NCI-H2171 treated with DMSO at 0.1 percent for 48 hours (cell line): ENCODE measurements at regions not wholly inside any gene's neighbourhood (a gene's known extent, or its start where the extent isn't known, plus 50 kb on each side); places are given as distances from the start of the nearest gene placed in this dataset.
"Not testable (repeated sequence)": the region's sequence is repeated elsewhere in the genome, so short reads cannot be mapped to it uniquely, and the experiment has no call there.

Experiments
- DNase-seq: peaks from one replicate; lab custom pipeline; 2025; lab: John Stamatoyannopoulos, UW

DNA sequence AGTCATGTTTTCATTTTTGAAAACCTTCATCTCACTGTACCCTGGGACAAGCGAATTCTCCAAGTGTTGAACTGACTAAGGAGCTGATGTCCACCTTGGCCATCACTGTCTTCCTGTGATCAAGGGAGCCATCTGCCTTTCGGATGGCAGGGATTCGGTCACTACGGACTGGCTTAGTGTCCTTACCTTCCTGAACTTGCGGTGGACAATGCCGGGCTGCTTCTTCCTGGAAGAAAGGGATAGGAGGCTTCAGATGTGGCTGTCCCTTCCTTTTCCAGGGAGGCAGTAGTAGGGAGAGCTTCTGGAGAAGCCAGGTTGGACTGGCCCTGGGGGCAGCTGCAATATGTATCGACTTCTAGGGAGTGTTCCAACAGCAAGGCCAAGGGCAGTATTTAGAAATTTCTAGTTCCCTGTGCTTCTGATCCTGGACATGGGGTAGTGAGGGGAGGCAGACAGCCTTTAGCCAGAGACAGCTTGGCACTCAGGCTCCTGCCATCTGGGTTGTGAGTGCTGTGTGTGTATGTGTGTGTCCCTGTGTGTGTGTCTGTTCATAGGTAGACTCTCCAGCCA lies 114.6 kb downstream of the IER5 start:
- DNase-seq = no peak

DNA sequence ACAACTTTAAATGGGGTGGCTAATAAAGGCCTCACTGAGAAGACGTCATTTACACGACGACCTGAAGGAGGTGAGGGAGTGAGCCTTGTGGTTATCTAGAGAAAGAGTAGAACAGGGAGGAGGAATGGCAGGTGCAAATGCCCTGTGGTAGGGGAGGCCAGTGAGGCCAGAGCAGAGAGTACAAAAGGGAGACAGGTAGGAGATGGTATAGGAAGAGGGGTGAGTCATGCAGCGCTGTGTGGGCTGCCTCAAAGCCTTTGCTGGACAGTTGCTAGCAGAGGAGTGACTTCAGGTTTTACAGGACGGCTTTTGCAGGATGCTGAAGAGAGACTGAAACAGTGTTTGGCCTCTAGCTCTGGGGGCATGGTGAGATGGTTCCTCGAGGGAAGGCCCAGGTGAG lies 116.0 kb downstream of the IER5 start:
- no peak for DNase-seq

DNA sequence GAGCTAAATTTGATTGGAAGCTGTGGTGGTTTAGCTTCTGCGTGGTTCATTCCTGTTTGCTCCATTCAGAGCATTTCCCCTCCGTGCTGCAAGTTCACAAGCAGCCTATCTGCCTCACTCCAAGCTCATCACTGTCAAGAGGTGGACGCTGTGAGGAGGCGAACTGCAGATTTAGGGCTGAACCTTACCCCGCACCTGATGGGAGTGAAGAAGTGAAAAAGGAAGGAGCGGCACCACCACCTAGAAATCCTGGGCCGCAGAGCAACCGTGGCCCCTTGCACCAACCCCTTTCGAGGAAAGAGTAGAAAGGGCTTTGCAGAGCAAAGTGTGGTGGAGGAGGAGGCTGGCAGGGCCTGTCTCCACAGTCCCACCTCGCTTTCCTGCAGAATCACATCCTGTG lies 117.4 kb downstream of the IER5 start:
- DNase-seq = no peak

DNA sequence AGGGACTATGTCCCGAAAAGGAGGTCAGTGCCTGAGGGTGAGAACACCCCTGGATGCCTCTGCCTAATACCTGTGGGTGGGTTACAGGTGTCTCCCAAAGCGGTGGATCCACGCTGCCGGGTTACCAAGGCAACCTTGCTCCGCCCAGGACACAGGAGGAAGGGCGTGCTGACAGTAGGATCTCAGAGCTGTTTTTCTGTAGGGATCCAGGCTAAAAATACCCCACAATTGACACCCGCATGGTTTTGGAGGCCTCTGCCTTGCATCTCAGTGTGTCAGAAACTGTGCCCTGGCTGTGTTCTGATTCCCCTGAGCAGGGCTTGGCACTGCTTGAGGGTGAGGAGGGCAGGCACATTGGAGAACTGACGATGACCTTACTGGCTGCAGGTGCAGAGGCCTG lies 118.0 kb downstream of the IER5 start:
- DNase-seq = no peak

DNA sequence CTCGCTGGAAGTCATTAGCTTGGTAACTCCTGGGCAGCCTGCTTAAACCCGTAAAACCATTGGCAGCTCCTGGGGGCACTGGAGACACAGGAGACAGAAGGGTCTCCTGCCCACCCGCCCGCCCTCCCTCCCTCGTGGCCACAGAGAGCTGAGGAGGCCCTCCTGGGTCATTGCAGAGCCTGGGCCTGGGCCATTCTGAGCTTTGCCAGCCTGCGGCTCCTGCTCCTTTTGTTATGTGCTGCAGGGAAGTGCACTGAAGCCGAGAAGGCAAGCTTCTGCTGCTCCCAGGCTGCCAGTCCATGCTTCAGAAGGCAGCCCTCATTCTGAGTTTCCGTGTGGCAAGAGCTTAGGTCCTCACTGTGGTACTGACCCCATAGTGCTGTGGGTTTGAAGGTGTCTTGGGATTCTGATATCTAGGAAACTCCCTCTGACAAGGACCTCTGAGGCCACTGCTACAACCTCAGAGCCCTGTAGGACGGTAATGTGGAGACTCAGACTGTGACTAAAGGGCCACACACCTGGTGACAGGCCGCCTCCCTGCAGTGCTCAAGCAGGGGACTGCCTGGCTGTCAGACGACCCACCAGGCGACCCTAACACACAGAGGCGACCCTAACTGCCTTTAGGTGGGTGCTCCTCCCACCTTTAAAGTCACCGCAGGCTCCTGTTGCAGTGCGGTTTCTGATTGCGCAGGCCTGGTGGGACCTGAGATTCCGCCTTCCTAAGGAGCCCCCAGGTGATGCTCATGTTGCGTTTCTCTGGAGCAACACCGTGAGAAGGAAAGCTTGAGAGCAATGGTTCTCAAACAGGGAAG lies 118.7 kb downstream of the IER5 start:
- DNase-seq = no peak

DNA sequence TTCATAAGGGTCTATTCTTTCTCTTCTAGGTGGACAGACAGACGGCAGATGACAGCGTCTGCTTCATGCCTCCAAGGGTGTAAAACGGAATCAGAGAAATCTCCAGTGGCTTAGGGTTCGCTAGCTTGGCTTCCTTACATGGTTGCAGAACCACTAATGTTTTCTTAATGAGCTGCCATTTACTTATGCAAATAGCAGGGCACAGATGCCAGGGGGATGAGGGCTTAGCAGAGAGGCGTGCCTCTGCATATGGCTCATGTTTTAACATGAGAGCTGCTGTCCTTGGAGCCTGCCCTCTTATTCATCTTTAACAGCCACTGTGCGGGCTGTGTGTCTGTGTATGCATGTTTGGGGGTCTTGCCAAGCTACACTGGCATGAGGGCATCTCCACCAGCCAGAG lies 119.6 kb downstream of the IER5 start:
- peak; percentile 66 for DNase-seq

DNA sequence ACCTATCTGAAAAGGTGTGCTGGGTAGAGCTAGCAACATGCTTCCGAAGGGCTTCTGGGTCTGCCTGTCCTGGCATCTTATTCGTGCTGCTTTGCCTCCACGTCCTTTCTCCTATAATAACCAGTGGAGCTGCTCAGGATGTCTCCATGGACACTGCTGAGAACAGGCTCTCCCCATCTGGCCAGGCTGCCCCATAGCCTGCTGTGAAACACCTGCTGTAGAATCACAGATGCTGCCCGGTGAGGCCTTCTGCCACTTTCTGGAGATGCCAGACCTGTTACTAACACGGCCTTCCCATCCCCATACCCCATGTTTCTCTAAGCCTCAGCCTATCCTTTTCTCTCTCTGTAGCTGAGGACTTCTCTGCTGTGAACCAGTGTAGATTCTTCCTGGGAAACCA lies 120.5 kb downstream of the IER5 start:
- peak; percentile 71 for DNase-seq

DNA sequence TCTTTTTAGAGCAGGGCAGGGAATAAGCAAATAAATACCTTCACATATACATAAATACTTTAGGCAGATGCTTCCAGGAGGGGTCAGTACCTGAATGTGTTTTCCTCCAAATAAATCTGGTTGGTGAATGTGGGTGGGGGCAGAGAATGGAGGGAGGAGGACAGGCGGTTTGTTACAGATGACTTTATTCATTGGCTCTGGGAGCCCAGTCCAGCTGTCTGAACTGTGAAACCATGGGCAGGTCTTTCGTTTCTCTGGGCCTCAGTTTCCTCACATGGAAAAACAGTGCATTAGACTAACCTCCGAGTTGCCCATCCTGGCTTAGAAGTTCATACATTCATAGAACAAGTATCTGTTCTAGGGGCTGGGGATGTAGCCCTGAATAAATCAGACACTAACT lies 124.6 kb downstream of the IER5 start:
- no peak for DNase-seq

DNA sequence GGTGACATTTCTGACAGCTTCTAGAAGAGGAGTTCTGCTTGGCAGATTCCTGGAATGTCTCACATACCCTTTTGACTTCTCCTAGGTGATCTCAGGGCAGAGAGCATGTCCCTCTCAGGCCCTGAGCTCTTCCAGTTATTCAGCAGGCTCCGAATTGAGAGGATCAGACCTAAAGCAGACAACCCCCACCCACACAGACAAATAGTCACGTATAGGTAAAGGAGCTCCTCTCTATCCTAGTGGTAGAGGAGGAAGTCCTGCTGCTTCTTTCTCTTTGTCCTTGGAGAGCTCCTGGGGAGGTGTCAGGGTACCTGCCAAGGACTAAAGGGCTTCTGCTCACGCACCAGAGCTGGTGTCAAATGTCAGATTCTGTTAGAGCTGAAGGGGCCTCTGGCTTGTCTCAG lies 128.1 kb downstream of the IER5 start:
- no peak for DNase-seq

DNA sequence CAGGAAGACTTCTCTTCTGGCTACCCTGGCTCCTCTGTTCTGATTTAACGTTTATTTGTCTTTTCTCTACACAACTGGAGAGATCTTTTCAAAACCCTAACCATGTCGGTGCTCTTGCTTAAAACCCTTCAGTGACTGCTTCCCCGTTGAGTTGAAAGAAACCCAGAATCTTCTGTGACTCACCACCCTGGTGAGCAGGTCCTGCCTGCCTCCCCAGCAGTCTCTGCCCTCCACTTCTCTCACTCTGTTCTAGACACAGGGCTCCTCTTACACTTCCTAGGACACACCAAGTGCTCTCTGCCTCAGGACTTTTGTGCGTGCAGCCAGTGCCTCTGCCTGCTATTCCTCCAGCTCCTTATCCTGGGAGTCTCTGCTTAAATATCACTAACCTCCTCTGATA lies 131.4 kb downstream of the IER5 start:
- DNase-seq = no peak

DNA sequence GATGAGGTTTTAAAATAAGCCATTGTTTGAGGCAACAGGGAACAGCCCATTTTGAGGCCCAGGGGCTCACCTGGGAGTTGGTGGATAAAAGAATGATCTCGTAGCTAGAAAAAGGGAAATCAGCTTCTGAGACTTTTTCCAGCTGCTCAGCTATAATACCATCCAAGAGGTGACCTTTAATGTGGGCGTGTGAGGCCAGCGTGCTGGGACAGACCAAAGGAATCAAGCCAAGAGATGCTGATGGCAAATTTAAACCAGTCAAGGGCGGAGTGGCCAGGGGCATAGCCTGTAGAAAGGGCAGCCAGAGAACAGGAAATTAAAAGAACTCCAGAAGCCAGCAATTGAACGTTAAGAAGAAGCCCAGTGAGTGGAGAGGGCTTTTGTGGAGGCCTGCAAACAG lies 132.6 kb downstream of the IER5 start:
- DNase-seq = no peak

DNA sequence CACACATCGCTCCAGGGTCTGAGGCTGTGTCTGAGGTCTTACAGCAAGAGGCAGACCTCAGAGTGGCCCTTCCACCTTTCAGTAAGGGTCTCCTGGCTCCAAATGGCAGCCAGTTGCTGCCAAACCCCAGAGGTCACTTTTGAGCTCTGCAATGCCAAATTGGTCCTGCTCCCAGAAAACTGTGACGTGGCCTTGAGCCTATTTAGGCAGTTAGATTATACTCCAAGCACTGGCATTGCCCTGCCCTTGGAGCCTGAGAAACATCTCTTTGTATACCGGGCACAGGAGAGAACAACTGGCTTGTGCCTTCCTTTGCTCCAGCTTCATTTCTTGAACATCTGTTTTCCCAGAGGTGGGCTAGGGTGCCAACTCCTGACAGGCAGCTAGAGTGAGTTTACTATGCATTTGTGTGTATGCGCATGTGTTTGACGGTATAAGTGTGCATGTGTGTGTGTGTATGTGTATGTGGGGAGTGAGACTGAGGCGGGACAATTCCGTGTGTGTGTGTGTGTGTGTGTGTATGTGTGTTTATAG lies 134.5 kb downstream of the IER5 start:
- DNase-seq = no peak

DNA sequence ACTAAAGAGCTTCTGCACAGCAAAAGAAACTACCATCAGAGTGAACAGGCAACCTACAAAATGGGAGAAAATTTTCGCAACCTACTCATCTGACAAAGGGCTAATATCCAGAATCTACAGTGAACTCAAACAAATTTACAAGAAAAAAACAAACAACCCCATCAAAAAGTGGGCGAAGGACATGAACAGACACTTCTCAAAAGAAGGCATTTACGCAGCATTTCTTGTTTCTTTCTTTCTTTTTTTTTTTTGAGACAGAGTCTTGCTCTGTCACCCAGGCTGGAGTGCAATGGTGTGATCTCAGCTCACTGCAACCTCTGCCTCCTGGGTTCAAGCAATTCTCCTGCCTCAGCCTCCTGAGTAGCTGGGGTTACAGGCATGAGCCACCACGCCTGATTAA lies 138.2 kb downstream of the IER5 start:
- DNase-seq = not testable (repeated sequence)

DNA sequence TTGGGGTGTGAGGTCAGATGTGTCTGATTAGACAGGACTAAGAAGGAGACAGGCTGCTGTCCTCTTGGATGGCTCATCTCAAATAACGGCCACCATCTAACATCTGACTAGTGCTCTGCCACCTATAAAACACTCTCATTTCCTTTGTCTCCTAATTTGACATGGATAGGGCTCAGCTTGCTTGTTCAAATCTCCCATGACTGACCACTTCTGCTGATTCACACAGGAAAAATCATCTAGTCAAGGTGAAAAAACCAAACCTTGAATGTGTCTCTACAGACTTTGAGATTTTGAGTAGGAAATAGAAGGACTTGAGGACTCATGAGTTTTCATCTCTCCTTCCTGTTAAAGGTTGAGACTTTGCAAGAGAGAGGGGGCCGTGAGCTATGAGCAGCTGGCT lies 150.6 kb downstream of the IER5 start:
- no peak for DNase-seq

DNA sequence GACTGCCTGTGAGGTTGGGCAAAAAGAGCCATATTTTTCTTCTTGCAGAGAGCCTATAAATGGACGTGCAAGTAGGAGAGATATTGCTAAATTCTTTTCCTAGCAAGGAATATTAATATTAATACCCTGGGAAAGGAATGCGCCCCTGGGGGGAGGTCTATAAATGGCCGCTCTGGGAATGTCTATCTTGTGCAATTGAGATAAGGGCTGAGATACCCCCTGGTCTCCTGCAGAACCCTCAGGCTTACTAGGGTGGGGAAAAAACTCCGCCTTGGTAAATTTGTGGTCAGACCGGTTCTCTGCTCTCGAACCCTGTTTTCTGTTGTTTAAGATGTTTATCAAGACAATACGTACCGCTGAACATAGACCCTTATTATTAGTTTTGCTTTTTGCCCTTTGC lies 157.8 kb downstream of the IER5 start:
- not testable (repeated sequence) for DNase-seq

DNA sequence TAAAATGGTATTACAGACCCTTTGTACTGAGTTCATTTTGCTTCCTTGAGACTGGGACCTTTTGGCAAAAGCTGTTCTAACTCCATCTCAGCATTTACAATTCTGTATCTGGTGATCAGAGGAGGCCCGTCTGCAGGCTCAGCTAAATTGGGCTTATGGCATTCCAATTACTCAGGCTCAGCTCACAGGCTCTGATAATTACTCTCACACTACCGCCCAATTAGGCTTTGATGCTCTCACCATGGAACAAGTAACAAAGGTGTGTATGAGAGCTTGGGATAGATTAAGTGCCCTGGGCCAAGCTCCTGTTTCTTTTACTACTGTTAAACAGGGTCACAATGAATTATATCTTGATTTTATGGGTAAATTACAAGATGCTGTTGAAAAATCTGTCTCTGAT lies 159.9 kb downstream of the IER5 start:
- not testable (repeated sequence) for DNase-seq

DNA sequence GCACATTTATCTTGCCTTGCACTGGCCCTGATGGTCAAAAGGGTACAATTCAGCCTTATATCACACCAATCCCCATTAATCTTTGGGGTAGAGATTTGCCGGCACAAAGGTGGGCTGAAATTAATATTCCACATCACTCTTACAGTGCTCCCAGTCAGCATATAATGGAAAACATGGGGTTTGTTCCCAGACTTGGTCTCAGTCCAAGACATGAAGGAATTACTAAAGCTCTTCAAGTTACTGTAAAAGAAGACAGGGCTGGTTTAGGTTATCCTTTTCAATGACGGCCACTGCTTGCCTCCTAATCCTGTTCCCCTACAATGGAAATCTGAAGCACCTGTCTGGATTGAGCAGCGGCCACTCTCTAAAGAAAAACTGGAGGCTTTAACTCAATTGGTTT lies 160.7 kb downstream of the IER5 start:
- DNase-seq = no peak

DNA sequence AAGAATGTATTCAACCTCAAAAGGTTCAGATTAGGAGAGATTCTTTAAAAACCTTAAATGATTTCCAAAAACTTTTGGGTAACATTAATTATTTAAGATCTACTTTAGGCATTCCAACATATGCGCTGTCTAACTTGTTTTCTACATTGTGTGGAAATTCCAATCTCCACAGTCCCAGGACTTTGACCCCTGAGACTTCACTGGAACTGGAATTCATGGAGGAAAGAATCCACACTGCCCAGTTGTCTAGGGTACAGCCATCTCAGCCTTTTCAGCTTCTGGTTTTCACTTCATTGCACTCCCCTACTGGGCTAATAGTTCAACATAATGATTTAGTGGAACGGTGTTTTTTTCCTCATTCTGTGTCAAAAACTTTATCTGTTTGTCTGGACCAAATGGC lies 161.5 kb downstream of the IER5 start:
- no peak for DNase-seq

DNA sequence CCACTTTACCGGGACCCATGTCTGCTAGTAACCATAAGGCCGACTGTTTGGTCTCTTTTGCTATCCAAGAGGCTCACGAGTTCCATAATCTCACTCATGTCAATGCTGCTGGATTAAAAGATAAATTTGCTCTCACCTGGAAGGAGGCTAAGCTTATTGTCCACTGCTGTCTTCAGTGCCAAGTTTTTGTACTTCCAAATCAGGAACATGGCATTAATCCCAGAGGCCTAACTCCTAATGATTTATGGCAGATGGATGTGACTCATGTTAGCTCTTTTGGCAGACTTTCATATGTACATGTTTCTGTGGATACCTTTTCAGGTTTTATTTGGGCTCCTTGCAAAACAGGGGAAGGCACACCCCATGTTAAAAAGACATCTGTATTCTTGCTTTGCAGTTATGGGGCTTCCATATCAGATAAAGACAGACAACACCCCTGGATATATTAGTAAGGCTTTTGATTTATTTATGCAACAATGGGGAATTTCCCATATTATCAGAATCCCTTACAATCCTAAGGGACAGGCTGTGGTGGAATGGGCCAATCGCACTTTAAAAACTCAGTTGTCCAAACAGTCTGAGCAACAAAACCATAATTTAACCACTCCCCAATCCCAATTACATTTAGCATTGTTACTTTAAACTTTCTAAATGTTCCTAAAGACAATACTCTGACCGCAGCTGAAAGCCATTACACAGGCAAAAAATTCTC lies 162.7 kb downstream of the IER5 start:
- DNase-seq = no peak

DNA sequence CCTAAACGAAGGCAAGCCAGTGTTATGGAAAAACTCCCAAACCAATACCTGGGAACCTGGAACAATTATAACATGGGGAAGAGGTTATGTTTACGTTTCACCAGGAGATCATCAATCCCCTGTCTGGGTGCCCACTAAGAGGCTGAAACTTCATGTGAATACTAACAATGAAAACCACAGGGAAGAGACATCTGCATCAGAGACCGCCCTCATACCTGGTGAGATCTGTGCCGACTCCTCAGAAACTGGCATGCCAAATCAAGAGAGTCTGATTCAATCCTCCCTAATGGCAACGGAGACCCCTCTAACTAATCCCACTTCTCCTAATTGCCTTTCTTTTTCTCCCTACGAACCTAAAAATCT lies 163.2 kb downstream of the IER5 start:
- DNase-seq = no peak

DNA sequence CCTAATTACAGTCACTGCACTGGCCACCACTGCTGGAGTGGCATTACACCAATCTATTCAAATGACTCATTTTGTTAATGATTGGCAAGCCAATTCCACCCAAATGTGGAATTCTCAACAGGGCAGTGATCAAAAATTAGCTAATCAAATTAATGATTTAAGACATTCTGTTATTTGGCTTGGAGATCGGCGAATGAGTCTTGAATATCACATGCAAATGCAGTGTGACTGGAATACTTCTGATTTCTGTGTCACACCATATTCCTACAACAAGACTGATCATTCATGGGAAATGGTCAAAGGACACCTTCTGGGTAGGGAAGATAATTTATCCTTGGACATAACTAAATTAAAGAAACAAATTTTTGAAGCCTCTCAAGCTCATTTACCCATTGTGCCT lies 165.1 kb downstream of the IER5 start:
- not testable (repeated sequence) for DNase-seq

DNA sequence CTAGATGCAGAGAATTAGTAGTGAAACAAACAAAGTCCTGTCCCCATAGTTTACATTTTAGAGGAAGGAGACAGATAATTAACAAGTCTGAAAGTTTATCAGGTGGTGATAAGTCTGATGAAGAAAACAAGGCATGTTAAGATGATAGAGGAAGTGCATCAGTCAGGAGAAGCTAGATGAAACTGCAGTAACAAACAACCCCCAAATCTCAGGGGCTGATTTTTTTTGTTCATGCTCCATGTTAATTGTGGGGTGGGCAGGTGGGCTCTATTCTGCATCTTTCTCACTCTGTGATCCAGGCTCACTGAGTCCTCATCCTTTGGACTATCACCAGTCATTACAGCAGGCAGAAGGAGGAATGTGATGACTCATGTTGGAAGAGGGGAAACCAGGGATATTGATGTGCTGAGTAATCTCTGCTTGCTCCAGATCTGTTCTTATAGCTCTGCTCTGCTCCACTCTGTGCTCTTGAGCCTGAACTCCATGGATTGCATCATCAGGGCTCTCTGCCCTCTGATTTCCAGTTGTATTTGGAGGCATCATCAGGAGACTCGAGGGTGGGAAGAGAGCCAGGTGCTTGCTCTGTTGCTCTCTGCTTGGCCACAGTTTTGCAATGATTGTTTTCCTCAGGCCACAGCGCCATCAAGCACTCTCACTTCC lies 166.9 kb downstream of the IER5 start:
- DNase-seq = no peak

DNA sequence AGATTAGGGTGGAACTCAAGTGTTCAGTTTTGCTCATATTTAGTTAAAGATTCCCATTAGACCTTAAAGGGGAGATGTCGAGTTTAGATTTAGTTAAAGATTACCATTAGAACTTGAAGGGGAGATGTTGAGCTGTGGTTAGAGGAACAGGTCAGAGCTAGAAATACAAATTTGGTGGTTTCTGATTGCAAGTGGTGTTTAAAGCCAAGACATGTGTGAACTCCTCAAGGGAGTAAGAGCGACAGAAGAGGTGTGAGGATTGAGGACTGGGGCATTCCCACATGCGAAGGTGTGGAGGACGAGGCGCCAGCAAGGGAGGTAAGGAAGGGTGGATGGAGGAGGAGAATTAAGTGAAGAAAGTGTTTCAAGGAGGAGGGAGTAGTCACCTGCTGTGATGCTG lies 168.6 kb downstream of the IER5 start:
- no peak for DNase-seq
